Stimulated activated CD4-positive, alpha-beta T cell treated with anti-CD3 and anti-CD28 coated beads, Interleukin-2, amount 100 ng/mL, for 48 hours (primary cell): ENCODE measurements at regions not wholly inside any gene's neighbourhood (a gene's known extent, or its start where the extent isn't known, plus 50 kb on each side); places are given as distances from the start of the nearest gene placed in this dataset.

Source experiments
- DNase-seq, 2 donors: peaks; one replicate each; pipeline ENCODE4 v3.0.0-alpha.2; 2020

- DNase-seq: no peak
These were observed 190.0 kb upstream of the IRS2 start for GRCh38 chr13:109976206-109976997.

GRCh38 chr13:109974354-109974753 is 188.0 kb upstream of the IRS2 start:
- DNase-seq: no peak

GRCh38 chr13:109973279-109973678 is 186.9 kb upstream of the IRS2 start:
- no peak for DNase-seq

- no peak for DNase-seq
These were observed 185.2 kb upstream of the IRS2 start for GRCh38 chr13:109971456-109972090.

GRCh38 chr13:109971006-109971405 is 184.6 kb upstream of the IRS2 start:
- no peak for DNase-seq

- DNase-seq: no peak
These were observed 182.6 kb upstream of the IRS2 start for GRCh38 chr13:109968876-109969577.

GRCh38 chr13:109963960-109964563 is 177.7 kb upstream of the IRS2 start:
- DNase-seq: no peak

GRCh38 chr13:109963384-109963783 is 177.0 kb upstream of the IRS2 start:
- DNase-seq: no peak

GRCh38 chr13:109959903-109960302 is 173.5 kb upstream of the IRS2 start:
- no peak for DNase-seq

GRCh38 chr13:109957875-109958274 is 171.5 kb upstream of the IRS2 start:
- DNase-seq: no peak

- DNase-seq: no peak
These were observed 169.2 kb upstream of the IRS2 start for GRCh38 chr13:109955598-109955997.

- no peak for DNase-seq
These were observed 168.1 kb upstream of the IRS2 start for GRCh38 chr13:109954441-109954840.

- no peak for DNase-seq
These were observed 165.1 kb upstream of the IRS2 start for GRCh38 chr13:109951491-109951890.

- DNase-seq: no peak
These were observed 163.0 kb upstream of the IRS2 start for GRCh38 chr13:109949397-109949796.

GRCh38 chr13:109947006-109947405 is 160.6 kb upstream of the IRS2 start:
- no peak for DNase-seq

GRCh38 chr13:109945206-109945960 is 159.0 kb upstream of the IRS2 start:
- DNase-seq: no peak

- DNase-seq: no peak
These were observed 155.6 kb upstream of the IRS2 start for GRCh38 chr13:109941951-109942350.

- no peak for DNase-seq
These were observed 154.8 kb upstream of the IRS2 start for GRCh38 chr13:109941221-109941620.

GRCh38 chr13:109940637-109941036 is 154.3 kb upstream of the IRS2 start:
- DNase-seq: no peak

GRCh38 chr13:109939838-109940237 is 153.5 kb upstream of the IRS2 start:
- DNase-seq: no peak

GRCh38 chr13:109939180-109939579 is 152.8 kb upstream of the IRS2 start:
- DNase-seq: no peak

- no peak for DNase-seq
These were observed 152.0 kb upstream of the IRS2 start for GRCh38 chr13:109938255-109938936.
